HG03064 (cell line): ENCODE measurements at regions not wholly inside any gene's neighbourhood (a gene's known extent, or its start where the extent isn't known, plus 50 kb on each side); places are given as distances from the start of the nearest gene placed in this dataset.
"Not testable (repeated sequence)": the region's sequence is repeated elsewhere in the genome, so short reads cannot be mapped to it uniquely, and the experiment has no call there.

ENCODE experiments used
- ATAC-seq: cut with Tn5 transposase; IDR thresholded peaks from one replicate; pipeline ENCODE4 v1.9.1; 2021; ENCODE audit warnings: low read depth; ENCODE audit not compliant: unreplicated experiment

DNA sequence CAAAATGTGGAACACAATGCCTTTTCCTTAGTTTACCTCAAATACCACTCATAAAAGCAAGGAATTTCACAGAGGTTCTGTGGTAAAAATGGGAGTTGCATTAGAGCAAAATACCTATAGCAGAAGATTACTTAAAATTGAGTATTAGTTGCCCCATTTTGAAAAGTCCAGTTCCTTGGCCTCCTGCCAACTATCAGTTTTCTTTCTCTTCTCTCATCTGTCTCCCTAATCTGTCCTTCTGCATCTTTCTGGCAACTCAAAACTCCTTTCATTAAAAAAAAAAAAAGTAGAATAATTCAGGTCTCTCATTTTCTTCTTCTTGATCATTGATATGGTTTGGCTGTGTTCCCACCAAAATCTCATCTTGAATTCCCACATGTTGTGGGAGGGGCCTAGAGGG lies 127.3 kb downstream of the ATP23 start:
- ATAC-seq = no peak

DNA sequence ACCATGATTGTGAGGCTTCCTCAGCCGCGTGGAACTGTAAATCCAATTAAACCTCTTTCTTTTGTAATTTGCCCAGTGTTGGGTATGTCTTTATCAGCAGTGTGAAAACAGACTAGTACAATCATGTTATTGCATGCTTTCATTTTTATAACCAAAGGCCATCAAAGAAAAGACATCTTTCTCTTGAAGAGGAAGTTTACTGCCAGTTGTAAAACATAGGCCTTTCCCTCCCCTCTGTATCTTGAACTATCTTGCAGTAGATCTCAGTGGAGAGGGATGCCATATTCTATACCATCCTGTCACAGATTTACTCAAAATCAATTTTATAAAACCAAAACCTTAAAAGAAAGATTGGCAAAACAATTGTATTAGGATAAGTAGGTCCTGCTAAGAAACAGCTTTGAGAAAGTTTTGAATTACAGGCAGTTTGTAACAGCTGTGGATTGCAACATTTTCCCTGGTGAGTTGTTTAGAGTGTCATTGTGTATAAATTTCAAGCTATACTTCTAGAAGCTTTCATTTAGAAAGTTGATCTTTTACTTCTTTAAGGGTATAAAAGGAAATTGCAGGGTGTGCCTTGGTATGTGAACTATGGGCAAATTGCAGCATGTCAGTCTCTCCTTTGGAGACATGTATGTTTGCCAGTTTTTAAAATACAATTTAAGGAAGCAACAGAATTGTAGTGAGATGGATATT lies 128.0 kb downstream of the ATP23 start:
- no peak for ATAC-seq

DNA sequence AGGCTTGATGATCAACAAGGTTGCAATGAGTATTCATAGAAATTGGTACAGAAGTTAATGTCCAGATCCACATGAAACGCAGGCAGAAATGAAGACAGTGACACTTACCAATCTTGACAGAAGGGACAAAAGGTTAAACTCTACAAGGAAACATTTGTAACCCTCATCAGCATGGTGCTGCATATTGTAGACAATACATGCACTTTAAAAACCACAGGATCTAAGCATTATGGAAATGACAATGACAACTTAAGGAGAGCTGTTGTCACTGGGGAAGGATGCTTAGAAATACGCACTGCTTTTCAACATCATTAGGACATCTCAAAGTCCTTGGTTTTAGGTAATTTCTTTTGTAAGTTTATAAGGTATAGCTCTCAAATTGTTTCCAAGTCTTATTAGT lies 130.6 kb downstream of the ATP23 start:
- ATAC-seq = no peak

DNA sequence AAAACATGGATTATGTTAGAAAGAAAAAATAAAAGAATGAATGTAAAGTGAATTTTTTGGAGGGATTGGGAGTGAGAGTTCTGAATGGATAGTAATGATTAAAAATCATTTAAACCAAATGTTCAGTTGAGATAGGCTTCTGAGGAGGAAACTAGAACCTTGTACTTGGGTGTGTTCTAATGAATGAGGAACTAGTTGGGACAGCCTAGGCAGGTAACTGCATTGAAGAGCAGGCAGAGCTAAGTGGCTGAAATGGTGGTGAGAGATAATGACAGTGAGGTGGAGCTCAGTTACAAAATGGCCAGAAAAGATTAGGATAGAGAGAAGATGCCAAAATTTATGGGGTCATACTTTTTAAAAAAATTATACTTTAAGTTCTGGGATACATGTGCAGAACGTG lies 132.9 kb downstream of the ATP23 start:
- ATAC-seq = no peak

DNA sequence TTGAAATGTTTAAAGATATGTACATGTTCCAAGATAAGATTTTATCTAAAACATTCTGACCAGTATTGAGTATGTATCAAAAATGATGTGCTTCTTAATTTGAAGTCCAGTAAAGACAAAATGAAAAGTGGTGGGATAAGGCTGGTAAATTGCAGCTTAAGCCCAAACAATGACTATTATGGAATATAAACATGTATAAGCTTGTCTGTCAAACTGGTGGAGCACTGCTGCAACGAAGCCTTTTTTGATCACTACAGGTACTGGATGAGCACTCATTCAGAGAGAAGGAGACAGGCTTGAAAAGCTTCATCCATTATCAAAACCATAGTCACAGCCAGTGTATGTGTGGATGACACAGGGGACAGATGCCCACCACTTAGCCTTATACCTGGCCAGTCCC lies 138.4 kb downstream of the ATP23 start:
- no peak for ATAC-seq

DNA sequence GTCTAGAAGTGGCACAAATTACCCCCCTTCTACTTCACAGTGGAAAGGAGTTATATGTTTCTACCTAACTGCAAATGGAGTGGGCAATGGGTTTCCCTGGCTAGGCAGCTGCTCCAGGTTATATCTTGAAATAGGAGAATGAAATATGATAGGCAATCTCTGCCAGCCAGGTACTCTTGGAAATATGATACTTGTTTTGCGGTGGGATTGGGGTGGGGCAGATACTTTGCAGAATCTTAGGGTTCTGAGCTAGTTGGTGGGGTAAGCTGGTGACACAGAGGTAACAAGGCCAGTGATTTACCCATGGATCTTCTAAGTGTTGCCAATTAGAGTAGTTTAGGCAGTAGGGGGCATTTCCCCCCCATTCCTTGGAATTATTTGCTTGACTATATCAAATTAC lies 140.1 kb downstream of the ATP23 start:
- ATAC-seq = no peak

DNA sequence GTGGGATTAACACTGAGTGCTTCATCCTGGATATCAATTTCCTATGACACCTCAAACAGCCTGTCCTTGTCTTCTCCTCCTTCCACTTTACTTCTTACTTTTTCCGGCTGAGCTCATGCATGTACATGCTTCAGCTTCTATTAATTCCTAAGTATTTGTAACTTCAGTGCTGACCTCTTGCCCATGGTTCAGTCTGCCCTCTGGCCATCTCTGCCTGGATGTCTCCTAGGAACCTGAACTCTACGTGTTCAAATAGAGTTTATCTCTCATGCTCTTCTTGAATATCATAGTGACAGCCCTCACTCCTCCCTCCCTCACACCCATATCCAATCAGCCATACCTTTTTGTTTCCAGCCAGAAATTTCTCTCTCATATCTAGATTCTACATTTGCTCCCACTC lies 141.6 kb downstream of the ATP23 start:
- ATAC-seq = no peak

DNA sequence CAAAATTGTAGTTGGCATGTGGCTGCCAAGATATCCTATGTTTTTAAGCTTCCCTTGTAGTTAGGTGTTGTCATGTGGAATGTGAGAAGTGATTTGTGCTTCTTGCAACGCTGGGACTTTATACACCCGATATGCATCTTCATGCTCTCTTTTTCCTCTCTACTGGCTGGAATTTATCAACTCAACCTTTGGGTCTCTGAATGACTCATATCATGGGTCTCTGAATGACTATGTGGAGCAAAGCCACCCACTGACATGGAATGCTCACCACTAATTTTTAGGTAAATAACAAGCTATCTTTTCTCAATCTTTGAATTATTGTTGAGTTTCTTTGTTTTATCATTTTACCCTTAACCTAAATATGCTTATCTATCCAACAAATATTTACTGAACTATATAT lies 144.6 kb downstream of the ATP23 start:
- ATAC-seq = no peak

DNA sequence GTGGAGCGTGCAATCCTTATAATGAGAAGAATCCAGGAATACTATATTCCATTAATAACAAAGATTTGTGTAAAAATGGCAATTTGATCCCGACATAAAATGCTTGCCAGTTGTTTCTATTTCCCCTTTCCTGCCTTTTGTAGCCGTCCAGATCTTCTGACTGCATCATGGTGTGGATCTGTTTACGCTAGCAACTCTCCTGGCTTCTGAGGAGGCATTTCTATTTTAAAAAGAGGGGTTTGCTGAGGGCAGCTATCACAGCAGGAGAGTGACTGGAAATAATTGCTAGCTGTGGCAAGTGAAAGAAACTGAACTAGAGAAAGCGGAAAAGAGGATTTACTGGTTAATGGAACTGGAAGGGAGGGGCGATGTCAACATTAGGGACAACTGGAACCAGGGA lies 145.6 kb downstream of the ATP23 start:
- ATAC-seq = no peak

DNA sequence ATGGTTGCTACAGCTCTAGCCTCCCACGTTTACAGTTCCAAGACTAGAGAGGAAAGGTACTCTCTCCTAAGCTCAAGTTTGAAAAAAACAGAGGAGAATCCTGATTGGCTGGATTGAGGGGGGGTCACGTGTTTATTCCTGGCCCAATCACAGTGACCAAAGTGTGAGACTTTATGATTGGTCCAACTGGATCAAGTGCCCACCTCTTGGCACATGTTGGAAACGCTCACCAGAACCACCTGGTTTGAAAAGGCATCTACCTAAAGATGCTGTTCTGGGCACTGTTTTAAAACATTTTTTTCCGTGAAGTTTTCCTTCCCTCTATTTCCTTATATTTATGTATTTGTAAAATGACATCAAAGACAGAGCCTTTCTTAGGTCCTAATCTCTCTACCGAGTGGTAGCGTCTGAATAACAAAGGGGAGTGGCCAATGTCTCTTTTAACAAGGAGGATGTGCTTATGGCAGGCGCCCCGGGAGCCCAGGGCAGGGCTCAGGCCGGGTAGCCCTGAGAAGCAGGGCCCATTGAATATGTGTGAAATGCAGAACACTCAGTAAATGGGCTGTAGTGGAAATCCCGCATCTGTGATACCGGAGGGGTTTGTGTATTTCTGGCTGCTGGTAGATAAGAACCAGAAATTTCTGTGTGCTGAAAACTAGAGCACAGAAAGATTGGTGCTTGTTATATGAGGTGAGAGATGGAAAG lies 146.2 kb downstream of the ATP23 start:
- no peak for ATAC-seq

DNA sequence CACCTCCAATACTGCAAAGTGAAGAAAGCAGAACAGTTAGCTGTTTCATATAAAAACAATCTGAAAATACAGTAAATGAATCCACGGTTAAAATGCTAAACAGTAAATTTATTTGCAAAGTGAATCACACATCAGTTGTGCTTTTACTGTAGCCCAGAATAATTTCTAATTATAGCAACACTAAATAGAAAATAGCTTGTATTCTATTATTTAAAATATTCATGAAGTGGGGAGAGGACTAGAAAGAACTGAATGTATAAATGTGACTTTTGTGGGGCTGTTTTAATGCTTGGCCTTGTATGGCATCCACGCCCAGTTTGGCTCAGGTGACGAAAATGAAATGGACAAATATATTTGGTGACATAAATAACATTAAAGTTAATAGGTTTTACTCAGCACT lies 148.2 kb downstream of the ATP23 start:
- no peak for ATAC-seq

DNA sequence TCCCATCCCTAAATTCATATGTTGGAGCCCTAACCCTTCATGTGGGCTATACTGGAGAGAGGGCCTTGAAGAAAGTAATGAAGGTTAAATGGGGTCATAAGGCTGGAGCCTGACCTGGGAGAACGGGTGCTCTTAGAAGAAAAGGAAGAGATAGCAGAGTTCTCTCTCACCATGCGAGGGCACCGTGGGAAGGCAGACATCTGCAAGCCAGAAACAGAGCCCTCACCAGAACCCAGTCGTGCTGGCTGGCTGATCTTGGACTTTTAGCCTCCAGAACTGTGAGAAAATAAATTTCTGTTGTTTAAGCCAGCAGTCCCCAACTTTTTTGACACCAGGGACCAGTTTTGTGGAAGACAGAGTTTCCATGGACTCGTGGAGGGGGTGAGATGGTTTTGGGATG lies 149.3 kb downstream of the ATP23 start:
- no peak for ATAC-seq

DNA sequence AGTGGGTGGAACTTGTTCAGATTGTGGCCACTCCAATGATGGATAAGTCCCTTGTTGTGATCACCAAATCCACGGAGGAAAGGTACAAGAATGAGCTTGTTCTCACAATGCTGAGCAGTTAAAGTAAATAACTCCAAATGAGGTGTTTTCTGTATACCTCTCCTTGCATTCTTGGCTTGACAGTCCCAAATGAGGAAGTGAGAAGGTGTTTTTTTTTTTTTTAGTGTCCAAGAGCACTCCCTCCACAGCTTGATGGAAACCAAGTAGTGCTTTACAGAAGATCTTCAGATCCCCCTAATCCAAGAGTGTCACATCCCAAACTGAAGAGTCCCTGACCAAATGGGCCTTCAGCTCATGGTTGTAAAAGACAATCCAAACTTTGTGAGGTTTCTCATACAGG lies 153.6 kb downstream of the ATP23 start:
- no peak for ATAC-seq

DNA sequence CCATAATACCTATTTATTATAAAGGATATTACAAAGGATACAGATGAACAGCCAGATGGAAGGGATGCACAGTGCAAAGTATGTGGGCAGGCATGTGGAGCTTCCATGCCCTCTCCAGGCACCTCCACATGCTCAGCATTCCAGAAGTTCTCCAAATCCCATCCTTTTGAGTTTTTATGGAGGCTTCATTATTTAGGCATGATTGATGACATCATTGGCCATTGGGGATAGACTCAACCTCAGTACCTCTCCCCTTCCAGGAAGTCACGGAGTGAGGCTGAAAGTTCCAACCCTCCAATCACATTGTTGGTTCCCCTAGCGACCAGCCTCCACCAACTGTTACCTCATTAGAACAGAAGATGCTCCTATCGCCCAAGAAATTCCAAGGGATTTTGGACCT lies 156.4 kb downstream of the ATP23 start:
- no peak for ATAC-seq

DNA sequence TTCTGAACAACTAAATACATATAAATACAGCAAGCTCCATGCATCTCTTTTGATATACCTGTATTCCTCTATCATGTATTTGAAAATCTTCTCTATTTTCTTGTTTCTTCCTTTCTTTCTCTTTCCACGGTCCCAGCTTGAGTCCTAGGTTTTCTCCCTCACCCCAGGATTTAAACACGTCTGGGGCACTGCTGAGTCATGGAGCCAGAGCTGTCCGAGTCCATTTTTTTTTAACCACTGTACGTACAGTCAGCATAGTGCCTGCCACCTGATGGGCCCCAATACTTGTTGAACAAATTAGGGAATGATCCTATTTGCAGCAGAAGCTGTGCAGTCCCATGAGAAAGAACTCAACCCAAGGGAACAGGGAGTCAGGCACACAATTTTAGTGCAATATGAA lies 158.1 kb downstream of the ATP23 start:
- no peak for ATAC-seq

DNA sequence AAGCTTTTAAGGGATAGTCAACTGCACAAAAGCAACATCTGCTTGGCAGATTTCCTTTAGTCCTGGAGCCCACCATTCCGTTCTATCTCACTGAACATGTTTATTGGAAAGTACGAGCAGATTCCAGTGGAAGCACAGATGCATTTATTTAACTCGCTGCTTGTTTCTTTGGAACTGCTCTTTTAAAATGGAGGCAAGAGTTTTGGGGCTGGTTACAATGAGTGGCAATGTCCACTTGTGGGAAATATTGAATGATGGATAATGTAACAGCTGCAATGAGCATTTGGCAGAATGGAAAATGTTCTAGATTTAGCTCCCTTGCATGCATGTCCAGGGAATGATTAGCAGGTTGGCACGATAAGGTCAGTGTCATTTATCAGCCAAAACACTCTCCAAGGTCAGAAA lies 163.0 kb downstream of the ATP23 start:
- no peak for ATAC-seq

DNA sequence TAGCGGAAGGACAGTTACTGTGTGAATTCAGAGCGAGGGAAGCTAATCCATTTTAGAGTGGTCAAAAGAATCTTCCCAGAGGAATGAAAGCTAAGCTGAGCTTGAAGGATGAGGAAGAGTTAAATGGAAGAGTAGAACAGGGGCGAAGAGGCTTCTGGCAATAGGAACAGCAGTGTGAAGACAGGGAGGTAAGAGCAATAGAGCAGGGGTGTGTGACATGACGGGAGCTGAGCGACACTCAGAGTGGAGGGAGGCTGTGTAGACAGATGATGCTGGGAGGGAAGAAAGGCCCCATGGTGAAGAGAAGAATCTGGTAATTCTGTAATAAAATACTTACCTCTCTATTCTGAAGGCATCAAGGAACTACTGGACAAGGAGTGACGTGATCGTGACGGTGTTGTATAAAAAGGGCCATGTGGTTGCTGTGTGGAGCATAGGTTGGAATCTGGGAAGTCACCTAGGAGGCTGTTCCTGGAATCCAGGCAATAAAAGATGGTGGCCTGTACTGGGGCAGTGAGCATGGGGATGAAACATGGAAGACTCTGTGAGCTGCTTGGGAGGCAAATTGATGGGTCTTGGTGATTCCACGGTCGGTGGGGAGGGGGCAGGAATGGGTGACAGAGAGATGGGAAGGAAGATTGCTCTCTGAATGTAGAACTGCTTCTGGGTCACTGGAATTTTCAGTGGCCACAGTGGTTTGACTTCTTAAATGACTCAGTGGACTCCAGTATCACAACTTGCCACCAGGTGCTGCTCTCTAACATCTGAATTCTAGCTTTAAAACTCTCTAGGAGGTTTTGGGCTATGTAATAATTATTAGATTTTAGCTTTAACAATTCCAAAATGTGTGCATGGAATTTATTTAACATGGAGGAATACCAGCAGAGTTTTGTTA lies 164.1 kb downstream of the ATP23 start:
- no peak for ATAC-seq

DNA sequence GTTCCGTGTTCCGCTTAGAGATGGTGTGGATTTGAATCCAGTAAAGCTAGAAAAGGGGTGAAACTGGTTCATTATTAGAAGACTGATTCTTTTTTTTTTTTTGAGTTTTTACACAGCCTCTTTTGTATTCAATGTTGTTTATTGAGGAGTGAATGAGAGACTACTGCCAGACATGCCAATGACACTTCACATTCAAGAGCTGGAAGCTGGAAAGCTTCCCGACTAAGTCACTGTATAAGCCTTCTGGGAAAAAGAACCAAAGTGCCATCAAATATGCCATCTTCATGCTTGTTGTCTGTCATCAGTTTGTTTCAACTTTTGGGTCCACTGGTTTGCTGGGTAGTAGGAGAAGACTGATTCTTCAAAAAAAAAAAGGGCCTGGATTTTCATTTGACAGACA lies 164.8 kb downstream of the ATP23 start:
- no peak for ATAC-seq

DNA sequence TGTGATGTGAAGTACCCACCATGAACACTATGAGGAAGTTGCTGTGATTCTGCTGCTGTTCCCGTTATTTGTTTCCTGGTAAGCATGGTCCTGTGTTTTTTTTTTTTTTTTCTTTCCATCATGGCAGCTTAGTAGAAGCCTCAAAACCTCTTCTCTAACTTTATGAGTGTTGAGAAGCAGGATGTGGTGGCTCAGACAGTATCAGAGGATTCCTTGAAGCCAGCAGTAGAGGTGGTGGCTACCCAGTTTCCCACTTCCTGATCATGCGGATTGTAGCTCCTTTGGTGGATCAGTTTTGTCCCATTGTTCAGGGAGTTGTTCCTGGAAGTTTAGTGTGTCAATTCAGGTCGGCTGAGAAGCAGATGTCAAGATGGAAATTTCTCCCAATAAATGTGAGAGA lies 175.8 kb downstream of the ATP23 start:
- no peak for ATAC-seq

DNA sequence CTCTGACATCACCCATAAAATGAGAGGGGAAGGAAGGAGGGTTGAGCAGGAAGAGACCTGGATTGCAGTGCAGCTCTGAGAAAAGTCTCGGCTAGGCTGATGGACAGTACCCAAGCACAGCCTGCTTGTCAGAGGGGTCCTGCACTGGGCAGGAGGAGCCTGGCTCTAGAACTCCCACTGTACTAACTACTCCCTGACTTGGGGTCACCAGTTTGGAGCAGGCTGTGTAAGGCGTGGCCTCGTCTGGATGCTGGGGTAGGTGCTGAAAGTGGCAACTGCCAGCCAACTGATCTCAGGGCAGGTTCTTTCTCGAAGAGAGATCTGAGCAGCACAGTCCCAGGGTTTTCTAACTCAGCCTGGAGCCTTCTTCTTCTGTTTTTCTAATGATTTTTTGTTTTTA lies 176.3 kb downstream of the ATP23 start:
- no peak for ATAC-seq

DNA sequence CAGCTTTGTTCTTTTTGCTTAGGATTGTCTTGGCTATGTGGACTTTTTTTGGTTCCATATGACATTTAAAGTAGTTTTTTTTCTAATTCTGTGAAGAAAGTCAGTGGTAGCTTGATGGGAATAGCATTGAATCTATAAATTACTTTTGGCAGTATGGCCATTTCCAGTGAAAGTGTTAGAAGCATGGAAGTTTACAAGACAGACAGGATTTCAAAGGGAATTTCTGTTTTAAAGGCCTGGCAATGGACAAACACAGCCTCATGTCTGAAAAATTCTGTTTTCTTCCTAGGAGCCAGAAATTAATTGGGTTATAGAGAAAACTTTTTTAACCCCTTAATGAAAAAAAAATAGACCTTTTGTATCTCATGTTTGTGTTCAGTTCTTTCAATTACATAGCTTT lies 184.4 kb downstream of the ATP23 start:
- not testable (repeated sequence) for ATAC-seq
